Neural crest cell (in vitro differentiated cells): ENCODE measurements at regions not wholly inside any gene's neighbourhood (a gene's known extent, or its start where the extent isn't known, plus 50 kb on each side); places are given as distances from the start of the nearest gene placed in this dataset.

ENCODE experiments used
- DNase-seq: peaks from one replicate; pipeline ENCODE4 v3.0.0; 2021; ENCODE audit warnings: low read depth, mixed read lengths, low spot score
- H3K27ac Mint-ChIP-seq: one replicate; pipeline ENCODE4 v1.8.0; 2021; ENCODE audit warnings: mild to moderate bottlenecking, mixed read lengths; ENCODE audit not compliant: unreplicated experiment
- H3K27me3 Mint-ChIP-seq: 2 replicates; pipeline ENCODE4 v1.8.0; 2021; ENCODE audit warnings: low read depth, mild to moderate bottlenecking, mixed read lengths
- H3K36me3 Mint-ChIP-seq: 2 replicates; pipeline ENCODE4 v1.8.0; 2021; ENCODE audit warnings: low read depth, mild to moderate bottlenecking, mixed read lengths
- H3K4me1 Mint-ChIP-seq: 2 replicates; pipeline ENCODE4 v1.8.0; 2021; ENCODE audit warnings: mixed read lengths
- H3K4me3 Mint-ChIP-seq: one replicate; pipeline ENCODE4 v1.8.0; 2021; ENCODE audit warnings: mild to moderate bottlenecking, mixed read lengths
- H3K9me3 Mint-ChIP-seq: 2 replicates; pipeline ENCODE4 v1.8.0; 2021; ENCODE audit warnings: mixed read lengths
- TF ChIP-seq, protein P1 (sequence below): fragments of 200-600 bp; sonication (generic); conservative IDR thresholded peaks from 2 replicates; pipeline ENCODE4 v1.5.0; 2021; ENCODE audit warnings: antibody characterized with exemption, mild to moderate bottlenecking

DNA sequence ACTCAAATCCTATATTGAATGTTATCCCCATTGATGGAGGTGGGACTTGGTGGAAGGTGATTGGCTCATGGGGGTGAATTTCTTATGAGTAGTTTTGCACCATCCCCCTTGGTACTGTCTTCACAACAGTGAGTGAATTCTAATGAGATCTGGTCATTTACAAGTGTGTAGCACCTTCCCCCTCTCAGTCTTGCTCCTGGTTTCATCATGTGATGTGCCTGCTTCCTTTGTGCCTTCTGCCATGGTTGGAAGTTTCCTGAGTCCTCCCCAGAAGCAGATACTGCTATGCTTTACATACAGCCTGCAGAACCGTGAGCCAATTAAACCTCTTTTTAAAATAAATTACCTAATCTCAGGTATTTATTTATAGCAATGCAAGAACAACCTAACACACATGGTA is 302.4 kb upstream of the KITLG start:
- DNase-seq, result no peak
- H3K4me1 Mint-ChIP-seq, result no peaks in the 10 kb centered on the region
- H3K36me3 Mint-ChIP-seq, result no peaks in the 10 kb centered on the region
- H3K27me3 Mint-ChIP-seq, result no peaks in the 10 kb centered on the region
- H3K27ac Mint-ChIP-seq, result no peak overlapping the region
- TF ChIP-seq, protein P1, sequence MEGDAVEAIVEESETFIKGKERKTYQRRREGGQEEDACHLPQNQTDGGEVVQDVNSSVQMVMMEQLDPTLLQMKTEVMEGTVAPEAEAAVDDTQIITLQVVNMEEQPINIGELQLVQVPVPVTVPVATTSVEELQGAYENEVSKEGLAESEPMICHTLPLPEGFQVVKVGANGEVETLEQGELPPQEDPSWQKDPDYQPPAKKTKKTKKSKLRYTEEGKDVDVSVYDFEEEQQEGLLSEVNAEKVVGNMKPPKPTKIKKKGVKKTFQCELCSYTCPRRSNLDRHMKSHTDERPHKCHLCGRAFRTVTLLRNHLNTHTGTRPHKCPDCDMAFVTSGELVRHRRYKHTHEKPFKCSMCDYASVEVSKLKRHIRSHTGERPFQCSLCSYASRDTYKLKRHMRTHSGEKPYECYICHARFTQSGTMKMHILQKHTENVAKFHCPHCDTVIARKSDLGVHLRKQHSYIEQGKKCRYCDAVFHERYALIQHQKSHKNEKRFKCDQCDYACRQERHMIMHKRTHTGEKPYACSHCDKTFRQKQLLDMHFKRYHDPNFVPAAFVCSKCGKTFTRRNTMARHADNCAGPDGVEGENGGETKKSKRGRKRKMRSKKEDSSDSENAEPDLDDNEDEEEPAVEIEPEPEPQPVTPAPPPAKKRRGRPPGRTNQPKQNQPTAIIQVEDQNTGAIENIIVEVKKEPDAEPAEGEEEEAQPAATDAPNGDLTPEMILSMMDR, result no peak
- H3K4me3 Mint-ChIP-seq, result no peak overlapping the region
- peaks cover 4% of the 10 kb centered on the region for H3K9me3 Mint-ChIP-seq

DNA sequence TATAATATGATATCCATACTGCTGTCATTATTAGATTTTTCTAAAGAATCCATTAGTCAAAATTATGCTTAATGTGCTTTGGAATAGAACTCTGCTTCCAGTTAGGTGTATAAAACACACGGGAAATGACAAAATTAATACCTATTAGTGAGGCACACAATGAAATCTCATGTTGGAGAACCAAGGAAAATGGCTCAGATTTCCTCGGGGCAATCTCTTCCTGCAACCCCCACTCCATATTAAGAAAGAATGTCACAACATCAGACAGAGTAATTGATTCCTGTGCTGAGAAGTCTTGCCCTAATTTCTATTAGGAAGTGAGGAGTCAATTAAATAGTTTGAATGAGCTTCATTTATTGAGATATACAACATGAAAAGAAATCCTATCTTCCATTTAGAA is 299.8 kb upstream of the KITLG start:
- TF ChIP-seq, protein P1, result no peak
- Mint-ChIP-seq H3K4me1 (no peaks in the 10 kb centered on the region), H3K36me3 (no peaks in the 10 kb centered on the region), H3K4me3 (no peak overlapping the region), H3K27ac (no peak overlapping the region), H3K27me3 (no peaks in the 10 kb centered on the region), H3K9me3 (peaks cover 2% of the 10 kb centered on the region)
- no peak for DNase-seq

DNA sequence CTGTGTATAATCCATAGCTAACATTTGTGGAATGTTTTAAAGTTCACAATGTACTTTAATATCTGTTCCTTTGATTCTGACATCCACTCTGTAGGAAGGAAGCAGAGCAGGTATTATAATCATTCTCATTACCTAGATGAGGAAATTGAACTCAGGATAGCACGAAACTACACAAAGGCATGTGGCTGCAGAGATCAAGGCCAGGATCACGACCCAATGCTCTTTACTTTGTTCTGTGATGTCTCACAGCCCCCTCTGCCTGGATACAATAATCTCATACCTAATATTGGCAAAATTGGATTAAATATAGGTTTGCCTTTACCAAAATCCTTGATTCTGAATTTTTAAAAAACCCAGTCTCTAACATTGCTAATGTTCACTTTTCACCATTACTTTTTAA is 298.0 kb upstream of the KITLG start:
- Mint-ChIP-seq H3K9me3 (peaks cover 2% of the 10 kb centered on the region), H3K4me3 (no peak overlapping the region), H3K36me3 (no peaks in the 10 kb centered on the region), H3K27me3 (no peaks in the 10 kb centered on the region), H3K27ac (no peak overlapping the region), H3K4me1 (no peaks in the 10 kb centered on the region)
- TF ChIP-seq, protein P1, result no peak
- no peak for DNase-seq

DNA sequence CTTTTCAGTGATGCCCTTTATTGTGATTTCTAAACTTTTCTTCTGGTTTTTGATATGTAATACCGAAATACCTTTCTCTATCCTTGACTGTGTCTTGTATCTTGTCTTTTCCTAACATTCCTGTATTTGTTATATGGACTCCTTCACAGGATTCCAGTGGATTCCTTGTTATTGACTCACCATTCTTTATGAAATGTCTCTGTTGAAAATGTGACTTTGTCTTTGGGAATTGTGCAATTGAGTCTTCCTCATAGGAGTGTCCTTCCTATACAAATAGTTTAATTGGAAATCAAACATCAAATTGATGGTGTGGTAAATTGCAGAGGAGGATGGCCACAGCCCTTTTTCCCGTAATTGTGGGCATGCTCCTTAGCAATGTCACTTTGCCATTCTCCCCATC is 296.6 kb upstream of the KITLG start:
- H3K36me3 Mint-ChIP-seq, result no peaks in the 10 kb centered on the region
- TF ChIP-seq, protein P1, result no peak
- H3K9me3 Mint-ChIP-seq, result peaks cover 2% of the 10 kb centered on the region
- no peak for DNase-seq
- no peak overlapping the region for H3K4me3 Mint-ChIP-seq
- H3K27ac Mint-ChIP-seq, result no peak overlapping the region
- H3K4me1 Mint-ChIP-seq, result no peaks in the 10 kb centered on the region
- H3K27me3 Mint-ChIP-seq, result no peaks in the 10 kb centered on the region

DNA sequence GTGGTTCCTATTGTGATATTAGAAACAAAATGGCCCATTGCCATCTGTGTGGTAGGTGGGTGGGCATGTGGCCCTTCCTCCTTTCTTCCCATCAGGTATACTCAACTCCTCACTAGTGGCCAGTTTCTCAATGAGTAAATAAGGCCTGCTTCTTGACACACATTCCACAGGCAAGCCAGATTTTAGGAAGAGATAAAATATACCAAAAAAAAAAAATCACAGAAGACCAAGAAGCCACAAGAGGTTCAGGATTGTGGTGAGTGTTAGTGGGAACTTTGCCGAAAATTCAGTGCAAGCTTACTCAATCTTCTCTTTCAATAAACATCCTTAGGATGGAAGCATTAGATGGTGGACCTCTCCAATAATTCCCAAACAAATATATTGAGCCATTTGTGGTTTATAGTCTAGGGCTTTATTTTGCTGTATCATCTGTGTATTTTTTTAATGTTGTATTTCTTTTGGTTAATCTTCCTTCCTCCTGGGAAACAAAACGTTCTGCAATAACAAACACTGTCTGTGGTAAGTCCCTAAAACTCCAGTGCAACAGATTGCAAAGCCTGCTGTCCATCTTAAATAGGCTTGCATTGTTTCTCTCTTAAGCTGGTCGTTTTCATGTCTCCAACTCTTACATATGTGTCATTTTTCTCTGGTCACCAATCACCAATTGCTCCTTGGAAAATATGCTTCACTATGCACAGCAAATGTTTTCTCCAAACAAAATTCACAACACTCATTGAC is 289.9 kb upstream of the KITLG start:
- no peaks in the 10 kb centered on the region for H3K9me3 Mint-ChIP-seq
- H3K4me3 Mint-ChIP-seq, result no peak overlapping the region
- no peaks in the 10 kb centered on the region for H3K4me1 Mint-ChIP-seq
- TF ChIP-seq, protein P1, result no peak
- H3K27ac Mint-ChIP-seq, result no peak overlapping the region
- no peak for DNase-seq
- H3K27me3 Mint-ChIP-seq, result no peaks in the 10 kb centered on the region
- no peaks in the 10 kb centered on the region for H3K36me3 Mint-ChIP-seq
